GM21528 (cell line): ENCODE measurements at regions not wholly inside any gene's neighbourhood (a gene's known extent, or its start where the extent isn't known, plus 50 kb on each side); places are given as distances from the start of the nearest gene placed in this dataset.

Experiments
- ATAC-seq: cut with Tn5 transposase; IDR thresholded peaks from one replicate; pipeline ENCODE4 v1.9.1; 2021; ENCODE audit warnings: mild to moderate bottlenecking, moderate library complexity; ENCODE audit not compliant: unreplicated experiment, low FRiP score

DNA sequence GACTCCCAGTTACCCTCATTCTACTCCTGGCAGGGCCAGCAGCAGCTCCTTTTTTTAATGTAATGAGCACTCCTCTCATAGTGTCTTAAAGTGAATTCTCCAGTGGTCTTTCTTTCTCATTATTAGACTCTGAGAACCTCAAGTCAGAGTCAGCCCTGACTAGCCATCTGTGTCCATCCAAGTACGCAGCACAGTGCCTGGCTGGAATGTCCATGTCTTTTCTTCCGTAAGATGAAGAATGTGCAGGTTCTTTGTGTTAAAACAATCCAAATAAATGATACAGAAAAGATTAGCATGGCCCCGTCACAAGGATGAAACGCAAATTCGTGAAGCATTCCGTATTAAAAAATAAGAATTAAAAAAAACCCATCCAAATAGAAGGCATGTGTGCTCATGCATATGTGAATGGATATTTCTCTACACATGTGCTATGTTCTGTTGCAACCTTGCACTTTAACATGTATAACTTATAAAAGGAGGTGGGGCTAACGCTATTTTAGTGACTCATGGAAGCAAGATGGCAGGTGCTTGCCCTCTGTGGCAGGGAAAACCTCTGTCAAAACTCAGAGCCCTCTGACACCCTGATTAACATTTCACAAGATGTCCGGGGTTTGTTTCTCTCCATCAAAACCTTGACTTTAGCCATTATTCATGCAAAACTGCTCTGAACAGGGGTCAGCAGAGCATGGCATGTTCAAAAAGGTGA lies 170.7 kb upstream of the TOPAZ1 start:
- ATAC-seq: no peak

DNA sequence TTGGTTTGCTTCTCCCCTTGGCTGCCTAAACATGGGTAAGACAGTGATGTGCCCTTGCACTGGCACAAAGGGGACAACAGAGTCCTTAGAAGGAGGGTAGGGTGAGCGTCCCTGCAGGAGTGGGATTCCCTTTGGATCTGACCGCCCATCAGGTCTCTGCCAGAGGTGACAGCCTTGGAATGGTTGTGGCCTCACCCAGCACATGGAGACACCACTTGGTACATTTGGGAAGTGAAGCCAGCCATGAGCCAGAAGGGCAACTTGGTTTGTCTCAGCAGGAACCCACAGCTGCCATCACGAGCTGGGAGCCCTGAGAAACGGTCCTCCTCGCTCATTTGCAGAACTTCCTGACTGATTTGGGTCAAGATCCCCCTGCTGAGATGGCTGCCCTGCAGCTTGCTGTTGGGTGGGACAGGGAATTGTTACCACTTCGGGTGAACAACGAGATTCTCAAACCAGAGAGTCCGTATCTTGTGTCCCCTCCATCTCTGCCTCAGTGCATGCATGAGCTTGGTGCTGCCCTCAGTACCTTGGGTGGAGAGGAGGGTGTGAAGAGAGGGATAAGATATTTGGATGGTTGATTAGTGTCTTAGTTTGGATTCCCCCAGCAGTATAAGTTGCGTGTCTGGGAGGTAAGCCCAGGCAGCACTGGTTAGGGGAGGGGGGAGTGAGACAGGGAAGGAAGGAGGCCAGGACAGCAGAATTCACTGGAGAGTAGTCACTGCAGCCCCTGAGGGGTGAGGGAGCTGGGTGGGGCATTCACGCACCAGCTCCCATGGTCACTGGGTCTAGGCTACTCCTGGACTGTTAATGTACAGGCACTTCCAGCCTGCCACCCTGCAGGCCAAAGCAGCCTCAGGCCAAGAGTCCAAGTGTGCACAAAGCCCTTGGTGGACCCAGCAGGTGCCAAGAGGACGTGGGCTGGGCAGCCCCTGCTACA lies 168.8 kb upstream of the TOPAZ1 start:
- ATAC-seq: no peak

- ATAC-seq: no peak
Observed at GRCh38 chr3:44074181-44074580, 167.5 kb upstream of the TOPAZ1 start.

- no peak for ATAC-seq
Observed at GRCh38 chr3:44076221-44076829, 165.4 kb upstream of the TOPAZ1 start.

GRCh38 chr3:44077267-44077666 lies 164.4 kb upstream of the TOPAZ1 start:
- ATAC-seq: no peak

- no peak for ATAC-seq
Observed at GRCh38 chr3:44078863-44079262, 162.8 kb upstream of the TOPAZ1 start.

DNA sequence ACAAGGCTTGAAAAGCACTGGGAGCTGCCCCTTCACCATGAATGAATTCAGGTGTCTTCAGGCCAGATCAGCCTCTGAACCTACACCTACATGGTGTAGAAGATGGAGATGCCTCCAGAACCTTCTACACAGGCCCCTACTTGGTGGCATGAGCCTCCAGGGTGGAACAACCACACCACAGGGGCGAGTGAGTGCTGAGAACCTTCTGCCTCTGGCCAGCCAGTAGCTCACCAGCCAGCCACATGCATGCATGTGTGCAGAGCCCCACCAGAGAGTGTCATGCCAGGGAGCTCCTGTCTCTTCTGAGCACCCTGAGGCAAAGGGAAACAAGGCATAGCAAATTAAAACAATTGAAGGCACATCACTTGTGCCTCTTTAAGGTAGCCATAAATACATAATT lies 161.8 kb upstream of the TOPAZ1 start:
- no peak for ATAC-seq

DNA sequence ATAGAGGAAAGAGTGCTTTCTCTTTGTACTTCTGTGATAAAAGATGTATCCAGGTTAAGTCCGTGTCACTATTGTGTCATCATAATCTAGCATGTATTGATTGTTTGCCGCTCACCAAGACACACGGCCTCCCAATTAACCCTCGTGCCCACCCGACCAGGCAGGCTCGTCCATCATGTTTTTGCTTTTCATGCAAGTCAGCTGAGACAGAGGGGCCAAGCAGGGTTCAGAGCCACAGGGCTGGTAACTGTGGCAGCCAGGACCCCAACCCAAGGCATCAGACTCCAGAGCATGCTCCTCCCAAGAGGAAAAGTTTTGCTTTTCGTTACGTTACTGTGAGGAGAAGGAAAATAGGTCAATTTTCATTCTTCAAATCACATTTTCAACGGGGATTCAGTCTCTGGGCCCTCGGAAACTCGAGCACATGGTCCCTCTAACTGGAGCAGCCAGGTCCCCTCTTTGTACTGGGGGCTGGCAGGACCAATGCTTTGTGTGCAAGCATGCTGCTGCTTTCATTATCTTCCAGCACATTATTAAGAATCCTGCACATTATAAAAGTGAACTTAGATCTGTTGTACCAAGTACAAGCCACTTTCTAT lies 161.1 kb upstream of the TOPAZ1 start:
- ATAC-seq: no peak

DNA sequence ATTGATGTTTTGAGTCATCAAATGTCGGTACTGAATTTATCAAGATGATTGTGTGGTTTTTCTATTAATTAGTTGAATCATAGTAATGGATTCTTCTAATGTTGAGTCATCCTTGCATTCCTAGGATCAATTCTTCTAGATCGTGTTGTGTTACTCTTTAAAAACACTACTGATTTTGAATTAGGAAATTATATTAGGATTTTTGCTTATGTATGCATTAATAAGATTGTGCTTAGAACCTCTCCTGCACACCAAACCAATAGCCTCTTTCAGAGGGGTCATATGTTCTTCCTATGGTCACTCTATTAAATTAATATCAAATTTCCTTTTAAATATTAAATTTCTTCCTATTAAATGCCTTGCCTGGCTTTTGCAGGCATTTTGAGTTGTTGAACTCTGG lies 151.7 kb upstream of the TOPAZ1 start:
- no peak for ATAC-seq

DNA sequence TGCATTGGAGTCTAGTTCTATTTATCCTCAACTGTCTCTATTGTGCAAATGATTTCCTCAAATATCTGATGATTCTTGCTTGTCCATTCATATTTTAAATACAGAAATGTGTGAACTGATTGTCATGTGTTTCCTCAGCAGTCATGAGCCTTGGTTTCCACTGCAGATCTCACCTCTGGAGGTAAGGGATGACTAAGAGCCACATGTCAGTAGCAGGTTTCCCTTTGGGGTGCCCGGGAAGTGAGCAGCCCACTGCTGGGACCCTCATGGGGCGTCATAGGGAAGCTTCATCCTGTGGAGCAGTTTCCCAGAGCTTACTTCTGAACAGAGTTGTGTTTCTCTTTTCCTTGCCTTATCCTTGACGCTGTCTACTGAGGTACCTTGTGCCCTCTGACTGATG lies 149.2 kb upstream of the TOPAZ1 start:
- no peak for ATAC-seq

GRCh38 chr3:44093531-44093930 lies 148.2 kb upstream of the TOPAZ1 start:
- no peak for ATAC-seq

DNA sequence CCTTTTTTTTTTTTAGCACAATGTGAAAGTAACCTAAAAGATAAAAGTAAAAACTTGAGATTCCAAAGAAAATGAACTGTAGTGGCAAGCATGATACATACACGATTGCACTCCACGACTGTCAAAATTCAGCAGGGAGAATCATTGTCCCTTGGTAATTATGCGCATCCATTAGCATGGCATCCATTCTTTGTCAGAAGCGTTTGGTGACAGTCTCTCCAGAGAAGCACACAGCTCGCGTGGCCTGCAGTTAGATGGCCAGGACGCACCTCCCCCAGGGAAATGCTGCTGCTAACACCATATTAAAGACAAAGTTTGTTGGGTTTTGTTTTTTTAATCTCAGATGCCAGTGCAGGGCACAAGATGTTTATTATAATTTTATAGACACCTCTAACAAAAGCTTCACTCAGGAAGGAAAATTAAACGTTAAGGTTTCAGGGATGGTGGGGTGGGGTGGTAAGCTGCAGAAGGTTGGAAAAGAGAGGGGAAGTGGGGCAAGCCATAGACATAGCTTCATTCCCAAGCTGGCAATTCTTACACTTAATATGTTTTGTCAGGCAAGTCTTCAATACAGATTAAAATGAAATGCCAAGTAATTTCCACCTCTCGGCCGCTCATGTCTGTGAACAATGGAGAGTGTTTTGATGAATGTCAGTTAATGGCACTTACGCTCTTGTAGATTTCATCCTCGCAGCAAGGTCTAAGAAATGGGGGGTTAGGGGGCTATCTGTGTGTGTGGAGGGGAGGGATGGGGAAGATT lies 142.8 kb upstream of the TOPAZ1 start:
- no peak for ATAC-seq

DNA sequence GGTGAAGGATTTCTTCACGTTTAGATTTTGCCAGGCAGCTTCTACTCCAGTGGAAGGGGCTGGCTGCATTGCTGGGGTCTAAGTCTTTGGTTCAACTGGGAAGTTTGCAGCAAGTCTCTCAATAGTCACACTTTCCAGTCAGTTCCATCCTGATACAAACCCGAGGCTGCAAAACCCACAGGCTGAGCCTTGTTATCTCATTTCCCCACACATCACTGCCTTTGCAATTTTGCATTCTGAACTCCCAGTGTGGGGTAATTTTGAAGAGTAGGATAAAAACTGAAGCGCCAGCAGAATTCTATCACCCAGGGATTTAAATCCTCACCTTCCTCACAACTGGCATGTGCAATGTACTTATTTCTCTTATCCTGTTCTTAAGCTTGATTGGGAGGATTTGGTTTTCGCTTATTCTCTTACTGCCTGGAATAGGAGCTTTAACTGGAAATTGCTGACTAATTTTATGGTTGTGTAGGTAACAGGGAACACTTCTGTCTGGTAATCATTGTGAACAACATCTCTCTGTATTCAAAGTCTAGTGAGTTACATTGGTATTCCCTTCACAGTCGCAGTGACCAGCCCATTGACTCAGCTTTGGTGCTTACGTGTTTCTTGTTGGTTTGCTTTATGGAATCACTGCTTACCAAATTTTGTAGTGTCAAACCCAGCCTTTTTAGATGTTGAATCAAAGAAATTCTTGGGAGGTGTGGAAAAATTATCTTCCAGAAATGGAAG lies 142.0 kb upstream of the TOPAZ1 start:
- ATAC-seq: no peak

DNA sequence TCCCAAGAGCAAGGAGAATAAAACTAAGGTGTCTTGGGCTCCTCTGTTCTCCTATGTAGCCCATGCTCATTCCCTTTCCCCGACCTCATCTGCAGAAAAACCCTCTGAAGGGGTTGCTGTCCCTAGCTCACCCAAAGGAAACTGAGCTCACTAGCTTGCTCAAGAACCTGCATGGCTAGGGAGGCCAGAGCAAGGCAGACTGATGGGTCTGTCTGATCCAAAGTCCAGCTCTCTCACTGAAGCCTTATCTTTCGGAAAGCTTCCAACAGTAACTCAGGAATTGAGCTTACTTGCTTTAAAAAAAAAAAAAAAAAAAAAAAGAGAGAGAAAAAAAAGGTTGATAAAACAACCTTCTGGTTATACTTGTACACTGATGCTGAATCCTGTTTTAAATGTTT lies 141.4 kb upstream of the TOPAZ1 start:
- no peak for ATAC-seq

DNA sequence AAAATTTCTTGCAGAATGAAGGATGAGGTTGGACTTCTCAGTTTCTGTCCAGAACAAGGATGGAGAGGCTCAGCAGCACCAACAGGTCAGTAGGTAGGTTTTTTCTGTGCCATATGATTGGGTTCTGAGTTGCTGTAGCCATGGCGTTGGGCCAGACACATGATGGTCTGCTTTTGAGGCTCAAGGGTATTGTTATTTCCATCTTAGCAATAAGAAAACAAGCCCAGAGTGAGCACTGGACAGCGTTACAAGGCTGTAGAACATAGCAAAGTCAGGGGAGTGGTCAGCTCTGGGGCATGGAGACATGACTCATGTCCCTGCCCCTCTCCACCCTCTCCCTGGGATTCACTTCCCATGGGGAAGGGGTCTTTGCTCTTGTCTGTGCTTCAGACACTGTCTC lies 137.6 kb upstream of the TOPAZ1 start:
- no peak for ATAC-seq

GRCh38 chr3:44104668-44105321 lies 136.9 kb upstream of the TOPAZ1 start:
- ATAC-seq: peak; percentile 80

- ATAC-seq: no peak
Observed at GRCh38 chr3:44105571-44105970, 136.1 kb upstream of the TOPAZ1 start.

GRCh38 chr3:44106756-44107155 lies 134.9 kb upstream of the TOPAZ1 start:
- no peak for ATAC-seq

DNA sequence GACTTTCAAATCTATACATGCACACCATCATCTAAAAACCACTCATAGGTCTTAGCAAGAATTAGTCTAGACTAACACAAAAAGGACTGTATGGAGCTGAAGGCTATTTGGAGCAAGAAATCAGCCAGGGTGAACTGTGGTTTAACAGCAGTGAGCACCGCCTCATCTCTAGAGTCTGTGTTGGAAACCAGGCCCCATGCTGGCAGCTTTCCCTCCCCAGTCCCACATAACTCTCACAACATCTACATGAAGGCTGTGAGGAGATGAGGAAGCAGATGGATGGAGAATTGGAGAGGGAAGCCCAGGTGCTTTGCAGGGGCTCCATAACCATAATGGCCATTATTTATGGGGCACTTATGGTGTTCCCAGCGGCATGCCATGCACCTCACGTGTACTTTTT lies 133.2 kb upstream of the TOPAZ1 start:
- no peak for ATAC-seq
